ENCODE measurements at regions not wholly inside any gene's neighbourhood (a gene's known extent, or its start where the extent isn't known, plus 50 kb on each side); places are given as distances from the start of the nearest gene placed in this dataset.

DNA sequence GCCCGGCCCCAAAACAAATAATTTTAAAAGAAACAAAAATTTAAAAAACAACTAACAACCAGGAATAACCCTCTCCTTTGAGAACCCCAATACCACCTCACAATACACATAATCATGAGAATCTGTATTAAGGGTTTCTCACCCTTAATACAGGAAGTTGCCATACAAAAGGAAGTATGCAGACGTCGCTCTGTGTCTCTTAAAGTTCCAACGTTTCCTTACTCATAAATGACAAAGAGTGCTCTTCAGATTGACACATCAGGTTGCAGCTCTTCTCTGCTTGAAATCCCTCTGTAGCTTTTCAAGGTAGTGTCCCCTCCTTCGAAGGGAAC is 73.9 kb upstream of the IRF2 start:
- Histone ChIP-seq H3K9me3 (ENCODE audit: low read depth, low read length, poor library complexity, severe bottlenecking) (no peaks in the 10 kb centered on the region), H3K4me3 (ENCODE audit: low read depth, low read length, poor library complexity, severe bottlenecking) (no peak overlapping the region), H3K27me3 (replicated peaks; ENCODE audit: insufficient read depth, low read depth, low read length, poor library complexity) (no peaks in the 10 kb centered on the region), H3K4me1 (ENCODE audit: insufficient read depth, low read length, poor library complexity, severe bottlenecking) (peaks cover 3% of the 10 kb centered on the region), H3K36me3 (ENCODE audit: insufficient read depth, low read length, poor library complexity, severe bottlenecking) (no peaks in the 10 kb centered on the region), H3K27ac (ENCODE audit: low read depth, low read length, poor library complexity, severe bottlenecking) (no peak overlapping the region)
- POLR2A ChIA-PET (ENCODE audit: low non-redundant PET), result no interaction called here
- no TSS peak for BruUV-seq (replicated peaks)
- intact Hi-C loops (cut with micrococcal nuclease; ENCODE audit: unreplicated experiment), result no loop called here
- DNase-seq (ENCODE audit: low spot score), result no peak
- TF ChIP-seq, protein P1, sequence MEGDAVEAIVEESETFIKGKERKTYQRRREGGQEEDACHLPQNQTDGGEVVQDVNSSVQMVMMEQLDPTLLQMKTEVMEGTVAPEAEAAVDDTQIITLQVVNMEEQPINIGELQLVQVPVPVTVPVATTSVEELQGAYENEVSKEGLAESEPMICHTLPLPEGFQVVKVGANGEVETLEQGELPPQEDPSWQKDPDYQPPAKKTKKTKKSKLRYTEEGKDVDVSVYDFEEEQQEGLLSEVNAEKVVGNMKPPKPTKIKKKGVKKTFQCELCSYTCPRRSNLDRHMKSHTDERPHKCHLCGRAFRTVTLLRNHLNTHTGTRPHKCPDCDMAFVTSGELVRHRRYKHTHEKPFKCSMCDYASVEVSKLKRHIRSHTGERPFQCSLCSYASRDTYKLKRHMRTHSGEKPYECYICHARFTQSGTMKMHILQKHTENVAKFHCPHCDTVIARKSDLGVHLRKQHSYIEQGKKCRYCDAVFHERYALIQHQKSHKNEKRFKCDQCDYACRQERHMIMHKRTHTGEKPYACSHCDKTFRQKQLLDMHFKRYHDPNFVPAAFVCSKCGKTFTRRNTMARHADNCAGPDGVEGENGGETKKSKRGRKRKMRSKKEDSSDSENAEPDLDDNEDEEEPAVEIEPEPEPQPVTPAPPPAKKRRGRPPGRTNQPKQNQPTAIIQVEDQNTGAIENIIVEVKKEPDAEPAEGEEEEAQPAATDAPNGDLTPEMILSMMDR (conservative IDR thresholded peaks at IDR 0.05; ENCODE audit: low read depth, low read length), result no peak
- TF ChIP-seq EZH2 (IDR thresholded peaks at IDR 0.05; ENCODE audit: borderline replicate concordance, low read depth, low read length, poor library complexity, severe bottlenecking), result no peak
- CTCF ChIA-PET, result no interaction called here

DNA sequence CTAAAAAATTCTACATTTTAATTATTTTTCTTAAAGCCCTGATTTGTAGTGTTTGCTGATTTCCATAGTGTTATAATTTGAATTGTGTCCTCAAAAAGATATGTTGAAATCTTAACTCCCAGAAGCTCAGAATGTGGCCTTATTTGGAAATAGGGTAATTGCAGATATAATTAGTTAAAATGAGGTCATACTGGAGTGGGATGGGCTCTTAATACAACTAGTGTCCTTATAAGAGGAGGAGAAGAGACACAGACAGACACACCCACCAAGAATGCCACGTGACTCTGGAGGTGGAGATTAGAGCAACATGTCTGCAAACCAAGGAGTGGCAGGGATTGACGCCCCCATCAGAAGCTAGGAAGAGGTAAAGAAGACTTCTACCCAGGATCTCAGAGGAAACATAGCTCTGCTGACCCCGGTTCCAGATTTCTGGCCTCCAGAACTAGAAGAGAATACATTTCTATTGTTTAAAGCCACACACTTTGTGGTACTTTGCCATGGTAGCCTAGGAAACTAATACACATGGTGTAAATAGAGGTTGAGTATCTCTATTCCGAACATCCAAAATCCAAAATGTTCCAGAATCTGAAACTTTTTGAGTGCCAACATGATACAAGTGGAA is 70.5 kb upstream of the IRF2 start:
- ChIA-PET POLR2A (ENCODE audit: low non-redundant PET) (interaction anchor here (0.7 kb wide), 1 partner anchor 52 kb away, joined by 5 read pairs; no protein-coding TSS in a partner anchor), CTCF (no interaction called here)
- intact Hi-C loops (cut with micrococcal nuclease; ENCODE audit: unreplicated experiment), result no loop called here
- BruUV-seq (replicated peaks), result no TSS peak
- TF ChIP-seq, protein P1 (conservative IDR thresholded peaks at IDR 0.05; ENCODE audit: low read depth, low read length), result no peak
- H3K36me3 ChIP-seq (ENCODE audit: insufficient read depth, low read length, poor library complexity, severe bottlenecking), result no peaks in the 10 kb centered on the region
- H3K27me3 ChIP-seq (replicated peaks; ENCODE audit: insufficient read depth, low read depth, low read length, poor library complexity), result no peaks in the 10 kb centered on the region
- H3K27ac ChIP-seq (ENCODE audit: low read depth, low read length, poor library complexity, severe bottlenecking), result no peak overlapping the region
- peaks cover 3% of the 10 kb centered on the region for H3K4me1 ChIP-seq (ENCODE audit: insufficient read depth, low read length, poor library complexity, severe bottlenecking)
- H3K9me3 ChIP-seq (ENCODE audit: low read depth, low read length, poor library complexity, severe bottlenecking), result no peaks in the 10 kb centered on the region
- no peak overlapping the region for H3K4me3 ChIP-seq (ENCODE audit: low read depth, low read length, poor library complexity, severe bottlenecking)
- peak; percentile 43 for DNase-seq (ENCODE audit: low spot score)

DNA sequence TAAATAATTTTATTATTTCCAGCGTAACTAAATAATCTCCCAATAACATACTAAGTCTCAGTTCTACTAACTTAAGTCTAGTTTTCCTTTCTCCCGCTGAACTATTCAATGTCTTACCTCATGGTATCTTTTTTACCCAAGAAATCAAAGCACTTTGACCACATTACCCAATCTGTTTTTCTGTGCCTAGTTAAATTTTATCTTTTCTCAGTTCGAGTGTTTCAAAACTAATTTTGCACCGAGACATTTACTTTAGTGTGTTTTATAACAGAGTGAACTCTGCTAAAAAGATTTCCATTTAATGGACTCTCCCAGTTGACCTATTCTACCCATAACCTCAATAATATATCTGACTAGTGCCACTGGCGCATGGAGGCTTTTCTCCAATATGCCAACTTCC is 67.6 kb upstream of the IRF2 start:
- Histone ChIP-seq H3K4me1 (ENCODE audit: insufficient read depth, low read length, poor library complexity, severe bottlenecking) (no peaks in the 10 kb centered on the region), H3K9me3 (ENCODE audit: low read depth, low read length, poor library complexity, severe bottlenecking) (no peaks in the 10 kb centered on the region), H3K27me3 (replicated peaks; ENCODE audit: insufficient read depth, low read depth, low read length, poor library complexity) (no peaks in the 10 kb centered on the region), H3K27ac (ENCODE audit: low read depth, low read length, poor library complexity, severe bottlenecking) (no peak overlapping the region), H3K36me3 (ENCODE audit: insufficient read depth, low read length, poor library complexity, severe bottlenecking) (no peaks in the 10 kb centered on the region), H3K4me3 (ENCODE audit: low read depth, low read length, poor library complexity, severe bottlenecking) (no peak overlapping the region)
- DNase-seq (ENCODE audit: low spot score), result no peak
- no TSS peak for BruUV-seq (replicated peaks)
- CTCF ChIA-PET, result no interaction called here
- no peak for TF ChIP-seq EZH2 (IDR thresholded peaks at IDR 0.05; ENCODE audit: borderline replicate concordance, low read depth, low read length, poor library complexity, severe bottlenecking)
- TF ChIP-seq, protein P1 (conservative IDR thresholded peaks at IDR 0.05; ENCODE audit: low read depth, low read length), result no peak
- intact Hi-C loops (cut with micrococcal nuclease; ENCODE audit: unreplicated experiment), result no loop called here
- POLR2A ChIA-PET (ENCODE audit: low non-redundant PET), result no interaction called here

Data from A673 (cell line).